Stomach (tissue), 4 donors: ENCODE measurements at regions not wholly inside any gene's neighbourhood (a gene's known extent, or its start where the extent isn't known, plus 50 kb on each side); places are given as distances from the start of the nearest gene placed in this dataset.
"Not testable (repeated sequence)": the region's sequence is repeated elsewhere in the genome, so short reads cannot be mapped to it uniquely, and the experiment has no call there.

ENCODE experiments used
- CTCF ChIP-seq, 7 experiments: fragments of 450-650 bp in 4 of 7; fragments of 200-600 bp in 3 of 7; sonication (generic) in 3 of 7; IDR thresholded peaks; one replicate each; pipeline ENCODE4 v1.5.1; 2016 to 2019; ENCODE audit warnings: antibody characterized with exemption in 7 of 7, control low read depth in 2 of 7, mild to moderate bottlenecking in 1 of 7
- POLR2AphosphoS5 ChIP-seq, 3 donors: sonication (generic); formaldehyde crosslinking; IDR thresholded peaks; one replicate each; pipeline ENCODE4 v1.6.1; 2016; ENCODE audit warnings: antibody characterized with exemption in 3 of 3

- not testable (repeated sequence) for TF ChIP-seq CTCF, POLR2AphosphoS5 (IDR thresholded peaks at IDR 0.05)
Observed at GRCh38 chr12:105512861-105513260, 182.4 kb downstream of the C12orf75 start.
